DMS153 treated with DMSO at 0.1 percent for 48 hours (cell line): ENCODE measurements at regions not wholly inside any gene's neighbourhood (a gene's known extent, or its start where the extent isn't known, plus 50 kb on each side); places are given as distances from the start of the nearest gene placed in this dataset.
"Not testable (repeated sequence)": the region's sequence is repeated elsewhere in the genome, so short reads cannot be mapped to it uniquely, and the experiment has no call there.

ENCODE experiments used
- DNase-seq: peaks from one replicate; lab custom pipeline; 2025; ENCODE audit not compliant: unreplicated experiment; lab: John Stamatoyannopoulos, UW

DNA sequence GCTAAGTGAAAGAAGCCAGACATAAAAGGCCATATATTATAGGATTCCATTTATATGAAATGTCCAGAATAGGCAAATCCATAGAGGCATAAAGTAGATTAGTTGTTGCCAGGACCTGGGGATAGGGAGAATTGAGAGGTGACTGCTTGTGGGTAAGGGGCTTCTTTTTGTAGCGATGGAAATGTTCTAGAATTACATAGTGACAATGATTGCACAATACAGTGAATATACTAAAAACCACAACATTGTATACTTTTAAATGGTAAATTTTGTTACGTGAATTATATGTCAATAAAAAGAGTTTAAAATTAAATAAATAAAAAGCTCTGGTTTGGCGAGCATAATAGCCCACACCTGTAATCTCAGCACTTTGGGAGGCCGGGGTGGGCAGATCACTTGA, 486.8 kb downstream of the KLF12 start:
- DNase-seq, result no peak

DNA sequence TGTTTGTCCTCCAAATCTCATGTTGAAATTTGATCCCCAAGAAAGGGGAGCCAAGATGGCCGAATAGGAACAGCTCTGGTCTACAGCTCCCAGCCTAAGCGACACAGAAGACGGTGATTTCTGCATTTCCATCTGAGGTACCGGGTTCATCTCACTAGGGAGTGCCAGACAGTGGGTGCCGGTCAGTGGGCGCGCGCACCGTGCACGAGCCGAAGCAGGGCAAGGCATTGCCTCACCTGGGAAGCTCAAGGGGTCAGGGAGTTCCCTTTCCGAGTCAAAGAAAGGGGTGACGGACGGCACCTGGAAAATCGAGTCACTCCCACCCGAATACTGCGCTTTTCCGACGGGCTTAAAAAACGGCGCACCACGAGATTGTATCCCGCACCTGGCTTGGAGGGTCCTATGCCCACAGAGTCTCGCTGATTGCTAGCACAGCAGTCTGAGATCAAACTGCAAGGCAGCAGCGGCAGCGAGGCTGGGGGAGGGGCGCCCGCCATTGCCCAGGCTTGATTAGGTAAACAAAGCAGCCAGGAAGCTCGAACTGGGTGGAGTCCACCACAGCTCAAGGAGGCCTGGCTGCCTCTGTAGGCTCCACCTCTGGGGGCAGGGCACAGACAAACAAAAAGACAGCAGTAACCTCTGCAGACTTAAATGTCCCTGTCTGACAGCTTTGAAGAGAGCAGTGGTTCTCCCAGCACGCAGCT, 493.6 kb downstream of the KLF12 start:
- DNase-seq, result not testable (repeated sequence)

DNA sequence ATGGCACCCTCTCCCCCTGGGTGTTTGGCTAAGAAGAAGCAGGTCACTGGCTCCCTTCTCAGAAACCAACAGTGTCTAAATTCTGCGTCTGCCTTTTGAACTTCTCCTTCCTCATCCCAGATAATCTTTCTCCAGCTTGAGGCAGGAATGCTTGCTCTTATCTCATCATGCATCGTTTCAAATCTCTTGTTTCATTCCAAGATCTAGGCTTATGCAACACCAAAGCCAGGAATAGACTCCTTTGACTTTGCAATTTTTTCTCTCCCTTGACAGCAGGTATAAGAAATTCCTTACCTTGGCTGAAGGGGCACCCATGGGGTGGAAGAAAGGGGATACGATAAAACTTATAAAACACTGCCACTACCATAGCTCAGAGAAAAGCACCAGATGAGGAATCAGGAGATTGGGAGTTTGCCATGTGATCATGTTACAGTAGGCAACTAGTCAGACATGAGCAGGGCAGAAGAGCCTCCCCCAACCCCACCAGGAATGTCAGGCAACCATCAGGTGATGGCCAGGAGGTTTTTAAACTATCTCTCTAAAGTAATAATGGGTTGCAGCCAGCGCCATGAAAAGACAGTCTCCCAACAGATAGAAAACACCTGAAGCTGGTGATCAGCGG, 498.9 kb downstream of the KLF12 start:
- no peak for DNase-seq

DNA sequence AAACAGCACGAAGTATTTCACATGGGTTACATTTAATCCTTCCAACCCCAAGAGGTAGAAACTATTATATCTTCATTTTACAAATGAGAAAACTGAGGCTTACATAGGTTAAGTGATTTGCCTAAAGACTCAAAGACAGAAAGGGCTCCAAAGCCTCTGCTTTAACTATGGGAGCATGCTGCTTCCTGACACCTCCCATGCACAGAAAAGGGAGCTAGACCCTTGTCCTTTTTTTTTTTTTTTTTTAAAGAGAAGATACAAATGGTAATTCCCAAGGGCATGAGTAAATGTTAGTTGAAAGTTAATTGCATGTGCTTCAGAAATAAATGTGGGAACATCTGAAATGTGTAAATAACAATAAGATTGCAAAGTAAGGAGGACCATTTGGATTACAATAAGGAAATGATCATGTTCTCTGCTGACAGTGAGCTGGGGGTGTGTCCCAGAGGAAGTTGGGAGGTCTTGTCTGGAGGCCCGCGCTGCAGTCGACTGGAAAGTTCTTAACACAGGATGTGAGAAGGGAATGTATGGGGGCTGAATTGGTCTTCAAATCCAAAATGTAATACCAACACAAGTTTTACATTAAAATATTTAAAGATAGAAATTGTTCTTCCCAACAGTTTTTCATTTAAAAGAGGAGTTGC, 500.3 kb downstream of the KLF12 start:
- DNase-seq, result no peak

DNA sequence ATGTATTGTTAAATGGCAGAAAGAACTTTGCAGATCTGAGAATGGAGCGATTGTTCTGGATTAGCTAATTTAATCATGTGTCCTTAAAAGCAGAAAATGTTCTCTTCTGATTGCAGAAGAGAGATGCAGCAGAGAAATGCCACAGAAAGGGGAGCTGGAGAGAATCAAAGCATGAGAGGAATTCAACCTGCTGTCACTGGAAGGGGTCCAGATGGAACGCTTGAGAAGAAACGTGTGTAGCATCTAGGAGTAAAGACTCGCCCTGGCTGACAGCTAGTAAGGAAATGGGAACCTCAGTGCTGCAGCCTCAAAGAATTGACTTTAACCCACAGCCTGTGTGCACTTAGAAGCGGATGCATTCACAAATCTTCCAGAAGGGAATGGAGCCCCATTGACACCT, 502.8 kb downstream of the KLF12 start:
- no peak for DNase-seq

DNA sequence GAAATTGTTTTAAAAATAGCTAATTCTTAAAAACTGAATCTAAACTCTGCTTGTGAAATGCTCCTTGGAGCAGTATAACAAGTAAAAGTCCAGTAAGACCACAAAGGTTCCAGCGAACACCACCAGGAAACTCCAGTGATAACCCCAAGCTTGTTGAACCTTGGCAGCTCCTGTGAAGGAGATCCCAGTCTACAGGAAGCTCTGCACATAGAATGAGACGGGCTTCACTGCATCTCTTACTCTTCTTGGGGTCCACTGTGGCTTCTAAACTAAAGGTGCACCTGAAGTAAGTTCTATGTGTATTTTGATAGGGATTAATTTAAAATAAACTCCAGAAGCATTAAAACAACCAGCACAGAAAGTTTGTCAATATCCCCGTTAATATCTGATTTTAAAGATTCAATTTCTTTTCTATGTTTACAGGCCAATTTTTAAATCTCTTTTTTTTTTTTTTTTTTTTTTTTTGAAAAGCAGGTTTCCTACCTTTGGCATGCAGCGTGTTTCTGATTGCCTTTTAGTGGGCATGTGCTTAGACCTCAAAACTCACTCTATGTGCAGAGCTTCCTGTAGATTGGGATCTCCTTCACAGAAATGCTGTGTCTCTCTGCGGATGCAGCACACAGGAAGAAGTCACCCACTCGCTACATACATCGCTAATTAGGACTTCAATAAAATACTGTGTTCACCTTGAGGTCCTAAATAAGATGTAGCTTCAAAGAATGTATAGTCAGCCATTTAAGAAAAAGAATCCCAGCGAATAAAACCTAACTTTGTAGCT, 508.5 kb downstream of the KLF12 start:
- DNase-seq, result no peak

DNA sequence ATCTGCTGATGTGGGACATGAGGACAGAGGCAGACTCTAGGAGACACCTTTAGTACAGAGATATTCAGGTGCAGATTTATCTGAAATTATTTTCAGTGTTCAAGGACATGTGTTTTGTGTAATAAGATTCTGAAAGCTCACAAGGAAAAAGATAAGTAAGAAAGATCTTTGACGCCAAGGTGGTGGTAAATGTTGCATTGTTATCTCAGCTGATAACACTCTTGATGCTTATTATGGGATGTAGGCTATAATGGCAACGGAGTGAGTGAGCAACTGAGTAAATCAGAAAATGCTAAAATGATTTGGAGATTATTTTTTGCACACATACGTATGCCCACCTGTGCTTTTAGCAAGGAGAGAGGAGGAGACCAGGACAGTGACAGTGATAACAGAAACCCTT, 510.9 kb downstream of the KLF12 start:
- DNase-seq, result no peak

DNA sequence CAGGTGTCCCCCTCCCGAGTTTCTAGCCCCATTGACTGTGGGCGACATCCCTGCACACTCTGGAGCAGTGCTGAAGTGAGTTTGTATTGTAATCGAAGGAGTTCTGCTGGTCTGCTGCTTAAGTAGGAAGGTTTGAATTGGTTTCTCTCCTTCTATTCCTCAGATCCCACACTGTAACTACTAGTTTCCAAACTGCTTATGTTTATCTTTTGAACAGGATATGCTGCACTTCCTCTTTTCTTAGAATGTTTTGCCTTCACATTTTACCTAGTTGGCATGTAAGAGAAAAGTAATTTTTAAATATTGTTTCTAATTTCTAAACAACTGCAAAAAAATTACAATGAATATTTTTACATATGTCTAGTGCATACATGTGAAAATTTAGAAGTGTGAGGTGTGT, 511.8 kb downstream of the KLF12 start:
- no peak for DNase-seq

DNA sequence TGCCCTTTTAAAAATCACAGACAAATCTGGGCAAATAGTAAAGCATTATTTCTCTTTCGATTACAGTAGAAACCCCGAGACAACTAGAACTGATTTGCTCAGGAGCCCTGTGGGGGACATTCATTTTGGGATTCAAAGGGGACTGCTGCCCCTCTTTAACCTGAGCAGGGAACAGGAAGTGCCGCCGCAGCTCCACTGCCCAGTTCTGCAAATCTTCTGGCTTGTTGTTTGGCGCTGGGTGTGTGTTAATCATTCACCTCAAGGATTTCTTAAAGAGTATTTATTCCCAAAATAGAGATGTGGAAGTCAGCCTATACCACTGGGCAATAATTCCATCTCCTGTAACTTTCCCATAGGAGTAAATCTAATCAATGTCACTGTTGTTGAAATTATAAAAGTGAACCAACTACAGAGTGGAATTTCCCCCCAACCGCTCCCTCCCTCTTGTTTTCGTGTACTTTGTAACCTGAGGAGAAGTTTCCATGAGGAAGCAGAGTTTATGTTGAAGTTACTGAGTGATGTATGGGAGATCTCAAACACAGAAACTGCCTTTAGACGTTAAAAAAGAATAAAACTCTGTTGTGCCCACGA, 515.8 kb downstream of the KLF12 start:
- no peak for DNase-seq

DNA sequence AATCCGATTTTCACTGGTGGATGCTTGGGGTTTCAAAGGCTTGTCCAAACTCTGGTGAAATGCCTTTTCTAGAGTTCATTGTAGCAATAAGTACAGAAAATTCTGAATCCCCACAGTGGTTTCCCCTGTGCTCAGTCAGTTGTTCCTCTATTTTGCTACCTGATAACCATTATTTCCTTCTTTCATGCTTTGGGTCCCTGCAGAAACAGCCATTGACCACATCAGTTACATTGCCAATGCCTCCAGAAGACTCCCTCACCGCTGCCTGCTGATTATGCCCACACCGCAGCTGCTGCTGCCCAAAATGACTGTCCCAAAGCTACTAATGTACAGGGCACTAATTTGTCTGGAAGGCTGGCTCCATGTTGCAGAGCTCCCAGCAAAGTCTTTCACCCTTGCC, 517.3 kb downstream of the KLF12 start:
- DNase-seq, result no peak

DNA sequence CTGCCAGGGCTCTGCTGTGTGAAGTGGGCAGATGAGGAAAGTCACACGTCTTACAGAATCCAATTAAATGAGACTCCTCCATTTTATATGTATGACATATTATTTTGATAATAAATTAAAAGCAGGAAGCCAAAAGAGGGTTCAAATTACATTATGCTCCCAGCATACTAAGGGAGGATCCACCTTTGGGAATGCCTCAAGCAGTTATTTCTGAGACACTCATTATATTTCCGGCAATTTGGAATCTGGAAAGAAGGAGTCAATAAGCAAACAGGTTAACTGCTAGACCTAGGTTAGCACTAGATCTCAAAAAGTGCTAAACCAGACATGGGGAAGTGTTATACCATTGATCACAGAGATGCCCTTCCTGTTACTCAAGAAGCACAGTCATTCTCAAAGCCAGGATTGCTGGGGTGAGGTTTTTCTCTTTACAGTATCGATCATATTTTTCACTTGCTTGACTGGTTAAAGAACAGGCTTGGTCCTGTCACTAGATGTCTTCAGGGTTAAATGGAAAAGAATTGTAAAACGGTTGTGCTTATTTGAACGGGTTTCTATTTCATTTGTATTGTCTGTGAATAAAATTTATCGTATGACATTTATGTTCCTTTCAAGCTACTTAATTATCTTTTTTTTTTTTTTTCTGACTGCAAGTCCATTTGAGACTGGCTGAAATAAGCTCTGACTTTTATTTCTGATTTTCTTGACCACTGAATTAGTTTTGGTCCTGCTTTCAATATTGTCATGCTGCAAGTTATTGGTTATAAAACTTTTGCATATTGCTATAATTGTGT, 523.2 kb downstream of the KLF12 start:
- DNase-seq, result no peak

DNA sequence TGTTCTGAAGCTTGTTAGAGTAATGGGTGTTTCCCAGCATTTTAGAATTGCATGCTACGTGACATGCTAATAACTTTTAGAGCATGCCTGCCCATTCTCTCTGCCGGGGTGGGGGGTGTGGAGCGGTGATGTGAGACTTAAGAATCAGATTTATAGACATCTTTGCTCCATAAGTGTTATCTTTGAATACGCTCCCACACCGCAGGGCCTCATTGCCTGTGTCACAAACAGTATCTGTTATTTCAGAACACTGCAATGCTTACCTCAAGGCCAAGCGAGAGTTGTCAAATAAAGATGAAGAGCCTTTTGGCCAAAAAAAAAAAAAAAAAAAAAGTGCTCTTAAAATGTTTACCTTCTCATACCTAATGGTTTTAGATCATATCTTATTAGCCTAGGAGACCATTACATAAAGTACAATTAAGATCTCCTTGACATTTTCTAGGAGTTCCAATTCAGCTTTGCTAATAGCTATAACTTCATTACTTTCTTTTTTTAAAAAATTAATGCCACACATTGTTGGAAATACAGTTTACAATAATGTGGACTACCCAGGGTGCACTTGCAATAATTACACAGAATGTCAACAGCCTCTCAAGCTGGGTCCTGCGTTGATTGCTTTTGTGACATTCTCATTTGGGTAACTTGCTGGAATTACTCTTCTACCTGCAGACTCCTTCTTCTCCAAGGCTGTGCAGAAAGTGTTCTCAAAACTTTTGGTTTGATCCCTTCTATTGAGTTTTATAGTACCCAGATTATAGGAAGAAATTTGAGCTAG, 525.3 kb downstream of the KLF12 start:
- peak; percentile 86 for DNase-seq

DNA sequence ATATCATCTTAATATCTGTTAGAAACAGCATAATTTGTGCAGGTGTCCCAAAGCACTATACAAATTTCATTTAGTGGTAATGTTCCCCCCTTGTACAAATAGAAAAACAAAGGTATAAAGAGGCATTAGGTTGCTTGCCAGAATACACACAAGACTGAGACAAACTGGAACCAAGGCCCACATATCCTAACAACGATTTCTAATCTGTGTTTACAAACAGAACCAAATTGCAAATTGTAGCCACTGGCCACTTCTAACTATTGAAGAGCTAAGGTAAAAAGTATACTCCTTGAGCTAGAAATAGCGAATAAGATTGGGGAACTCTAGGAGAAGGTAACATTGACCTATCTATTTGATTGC, 526.1 kb downstream of the KLF12 start:
- peak; percentile 92 for DNase-seq

DNA sequence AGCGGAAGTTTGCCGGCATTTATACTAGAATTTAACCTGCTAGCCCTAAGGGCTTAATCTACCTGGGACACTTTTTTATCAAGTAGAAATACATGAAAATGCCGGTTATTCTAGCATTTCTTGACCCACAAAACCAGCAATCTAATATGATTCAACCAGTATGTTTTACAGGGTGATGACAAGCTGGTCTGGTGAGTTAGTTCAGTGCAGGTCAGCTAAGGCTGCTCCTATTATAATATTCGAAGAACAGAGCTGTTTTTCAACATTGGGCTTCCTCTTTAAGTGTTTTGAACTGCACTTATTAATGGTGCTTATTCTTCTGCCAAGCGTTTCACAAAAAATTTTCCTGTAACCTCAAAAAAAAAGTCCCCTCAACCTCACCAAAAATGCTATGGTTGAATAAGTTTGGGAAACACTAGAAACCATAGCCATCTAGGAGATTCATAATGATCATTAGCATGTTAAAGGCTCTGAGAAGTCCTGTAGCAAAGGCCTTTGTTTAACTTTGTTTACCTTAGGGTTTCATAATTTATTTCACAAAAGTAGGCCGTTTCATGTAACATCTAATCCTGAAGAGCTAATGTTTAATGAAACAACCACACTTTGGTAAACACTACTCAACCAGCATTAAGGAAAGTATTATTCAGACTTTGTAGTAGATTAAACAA, 526.6 kb downstream of the KLF12 start:
- peak; percentile 92 for DNase-seq

DNA sequence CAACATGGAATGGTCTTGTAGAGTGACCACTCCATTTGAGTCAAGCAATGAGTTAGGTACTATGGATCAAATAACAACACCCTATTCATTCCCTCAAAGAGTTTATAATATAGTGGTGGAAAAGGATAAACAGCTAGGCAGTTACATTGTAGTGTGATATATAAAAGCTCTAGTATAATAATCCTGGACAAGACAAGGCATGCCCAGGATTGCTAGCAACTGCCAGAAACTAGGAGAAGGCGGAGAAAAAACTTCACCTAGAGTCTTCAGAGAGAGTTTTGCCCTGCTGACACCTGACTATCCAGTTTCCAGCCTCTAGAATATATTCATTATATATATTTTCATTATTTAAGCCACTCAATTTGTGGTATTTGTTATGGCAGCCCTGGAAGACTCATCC, 530.6 kb downstream of the KLF12 start:
- no peak for DNase-seq

DNA sequence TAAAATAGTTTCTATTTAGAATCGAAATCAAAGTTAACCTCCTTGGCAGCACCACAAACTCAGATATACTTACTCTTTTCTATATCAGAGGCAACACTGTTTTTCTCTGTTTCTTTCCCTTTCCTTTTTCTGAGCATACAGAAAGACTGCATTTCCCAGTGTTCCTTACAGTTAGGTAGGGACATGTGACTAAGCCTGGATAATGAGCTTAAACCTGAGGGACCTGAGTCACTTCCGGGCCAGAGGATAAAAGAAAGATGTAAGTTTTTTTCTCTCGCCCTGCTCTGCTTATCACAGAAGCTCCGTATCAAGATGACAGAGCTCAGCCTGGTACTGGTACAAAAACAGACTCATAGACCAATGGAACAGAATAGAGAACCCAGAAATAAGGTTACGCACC, 531.9 kb downstream of the KLF12 start:
- no peak for DNase-seq

DNA sequence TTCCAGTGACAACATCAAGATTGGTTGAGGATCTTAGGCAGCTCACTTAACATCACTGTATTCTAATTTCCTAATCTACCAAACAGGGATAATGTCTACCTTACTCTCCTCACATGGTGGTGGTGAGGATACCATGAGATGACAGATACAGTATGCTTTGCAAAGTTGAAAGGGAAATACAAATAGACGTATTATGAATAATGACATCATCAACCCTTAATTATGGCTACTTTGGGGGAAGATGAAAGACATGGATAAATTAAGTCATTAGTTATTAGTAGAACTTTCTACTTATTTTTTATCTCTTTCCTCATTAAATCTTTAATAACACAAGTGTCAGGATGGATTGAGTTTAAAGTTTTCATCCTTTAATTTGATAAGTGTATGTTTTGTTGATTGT, 532.5 kb downstream of the KLF12 start:
- no peak for DNase-seq

DNA sequence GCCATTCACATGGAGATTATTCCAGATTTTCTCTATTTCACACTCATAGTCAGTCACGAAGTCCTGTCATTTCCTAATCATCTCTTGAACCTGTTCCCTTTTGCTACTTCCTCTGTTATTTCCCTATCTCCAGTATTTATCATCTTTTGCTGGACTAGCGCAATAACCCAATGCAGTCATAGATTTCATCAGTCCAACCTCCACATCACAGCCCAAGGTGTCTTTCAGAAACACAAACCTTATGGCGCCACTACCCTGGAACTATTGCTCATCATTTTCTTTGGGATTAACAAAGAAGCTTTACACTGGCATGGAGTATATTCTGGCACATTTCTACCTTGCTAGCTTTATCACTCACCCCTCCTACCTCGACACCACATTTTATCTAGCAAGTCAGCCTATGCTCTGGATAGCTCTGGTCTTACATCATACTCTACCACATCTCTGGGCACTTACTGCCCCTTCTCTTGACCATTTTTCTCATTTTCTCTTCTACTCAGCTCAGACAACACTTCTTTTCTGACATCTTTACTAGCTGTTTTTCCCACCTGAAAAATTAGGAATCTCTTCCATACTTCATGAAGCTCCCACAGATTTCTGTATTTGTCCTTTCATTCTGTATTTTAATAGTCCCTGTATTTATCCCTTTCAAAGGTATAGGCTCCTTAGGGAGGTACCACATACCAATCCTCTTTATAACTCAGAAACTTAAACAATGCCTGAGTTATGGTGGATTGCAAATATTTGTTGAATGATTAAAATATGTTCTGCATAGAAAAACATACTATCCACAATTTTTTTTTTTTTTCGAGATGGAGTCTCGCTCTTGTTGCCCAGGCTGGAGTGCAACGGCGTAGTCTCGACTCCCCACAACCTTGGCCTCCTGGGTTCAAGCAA, 534.7 kb downstream of the KLF12 start:
- no peak for DNase-seq
